ENCODE measurements at regions not wholly inside any gene's neighbourhood (a gene's known extent, or its start where the extent isn't known, plus 50 kb on each side); places are given as distances from the start of the nearest gene placed in this dataset.

GRCh38 chr12:23352670-23353069, 596.8 kb downstream of the SOX5 start:
- no peaks in the 10 kb centered on the region for H4K20me1 ChIP-seq (ENCODE audit: insufficient read depth, low read length)
- no peak overlapping the region for H3K4ac ChIP-seq (ENCODE audit: low read depth, low read length)
- POLR2A ChIA-PET (ENCODE audit: unreplicated experiment) = no interaction called here
- TF ChIP-seq CEBPB (IDR thresholded peaks at IDR 0.05; ENCODE audit: low read depth, low read length) (no peak), MXI1 (IDR thresholded peaks at IDR 0.05; ENCODE audit: borderline replicate concordance, low read depth, low read length) (no peak), FOS (IDR thresholded peaks at IDR 0.05; ENCODE audit: low read depth, low read length) (no peak), CTCF (conservative IDR thresholded peaks at IDR 0.05; ENCODE audit: low read depth, low read length) (no peak), CHD1 (IDR thresholded peaks at IDR 0.05; ENCODE audit: low read depth, low read length) (no peak), SMC3 (IDR thresholded peaks at IDR 0.05; ENCODE audit: low read depth, low read length) (no peak), RAD21 (IDR thresholded peaks at IDR 0.05; ENCODE audit: low read length) (no peak)
- TF ChIP-seq, protein P1, sequence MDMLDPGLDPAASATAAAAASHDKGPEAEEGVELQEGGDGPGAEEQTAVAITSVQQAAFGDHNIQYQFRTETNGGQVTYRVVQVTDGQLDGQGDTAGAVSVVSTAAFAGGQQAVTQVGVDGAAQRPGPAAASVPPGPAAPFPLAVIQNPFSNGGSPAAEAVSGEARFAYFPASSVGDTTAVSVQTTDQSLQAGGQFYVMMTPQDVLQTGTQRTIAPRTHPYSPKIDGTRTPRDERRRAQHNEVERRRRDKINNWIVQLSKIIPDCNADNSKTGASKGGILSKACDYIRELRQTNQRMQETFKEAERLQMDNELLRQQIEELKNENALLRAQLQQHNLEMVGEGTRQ (IDR thresholded peaks at IDR 0.05; ENCODE audit: low read depth, low read length) = no peak
- TF ChIP-seq, protein P2, sequence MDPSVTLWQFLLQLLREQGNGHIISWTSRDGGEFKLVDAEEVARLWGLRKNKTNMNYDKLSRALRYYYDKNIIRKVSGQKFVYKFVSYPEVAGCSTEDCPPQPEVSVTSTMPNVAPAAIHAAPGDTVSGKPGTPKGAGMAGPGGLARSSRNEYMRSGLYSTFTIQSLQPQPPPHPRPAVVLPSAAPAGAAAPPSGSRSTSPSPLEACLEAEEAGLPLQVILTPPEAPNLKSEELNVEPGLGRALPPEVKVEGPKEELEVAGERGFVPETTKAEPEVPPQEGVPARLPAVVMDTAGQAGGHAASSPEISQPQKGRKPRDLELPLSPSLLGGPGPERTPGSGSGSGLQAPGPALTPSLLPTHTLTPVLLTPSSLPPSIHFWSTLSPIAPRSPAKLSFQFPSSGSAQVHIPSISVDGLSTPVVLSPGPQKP (IDR thresholded peaks at IDR 0.05; ENCODE audit: borderline replicate concordance, low read depth, low read length) = no peak
- WGBS, 2 experiments (ENCODE audit: extremely low coverage in 2 of 2, insufficient read length in 1 of 2) = no CpG with 5 or more reads among the region's 2 CpGs
- no peaks in the 10 kb centered on the region for H3K36me3 ChIP-seq (ENCODE audit: control insufficient read depth, insufficient read depth, low read length)
- H3K9ac ChIP-seq (ENCODE audit: low read depth, low read length) = no peak overlapping the region
- no peaks in the 10 kb centered on the region for H3K4me1 ChIP-seq (ENCODE audit: control insufficient read depth, insufficient read depth, low read length)
- H2AK9ac ChIP-seq (replicated peaks; ENCODE audit: low read depth, low read length, poor library complexity) = no peak overlapping the region
- no peak overlapping the region for H4K5ac ChIP-seq (ENCODE audit: low read depth, low read length)
- no TSS peak for BruUV-seq (replicated peaks)
- no peak overlapping the region for H3K56ac ChIP-seq (ENCODE audit: extremely low read depth, insufficient read depth, low read length)
- no peak overlapping the region for H3K27ac ChIP-seq (ENCODE audit: insufficient read depth, low read length)
- in situ Hi-C loops (cut with MboI; ENCODE audit: low sequenced_read_pairs) = no loop called here
- H2AK5ac ChIP-seq (ENCODE audit: low read depth, low read length) = no peak overlapping the region
- H2BK120ac ChIP-seq (ENCODE audit: low read depth, low read length) = no peak overlapping the region
- H3K79me1 ChIP-seq (ENCODE audit: low read depth in 1 of 2, low read length in 2 of 2) = no peaks in the 10 kb centered on the region
- H3K4me2 ChIP-seq (ENCODE audit: low read depth, low read length) = no peak overlapping the region
- H3K4me3 ChIP-seq (ENCODE audit: insufficient read depth, low read depth, low read length) = no peak overlapping the region
- no peak overlapping the region for H2AFZ ChIP-seq (replicated peaks; ENCODE audit: low read length, poor library complexity)
- no peak overlapping the region for H3K14ac ChIP-seq (replicated peaks; ENCODE audit: low read depth, low read length)
- no peak overlapping the region for H2BK15ac ChIP-seq (ENCODE audit: low read depth, low read length)
- H3K23ac ChIP-seq (ENCODE audit: low read depth, low read length) = no peak overlapping the region
- no peaks in the 10 kb centered on the region for H3K27me3 ChIP-seq (ENCODE audit: control insufficient read depth, insufficient read depth, low read length)
- intact Hi-C loops (cut with micrococcal nuclease) = no loop called here
- H4K8ac ChIP-seq (ENCODE audit: low read depth in 2 of 2, low read length in 2 of 2) = no peak overlapping the region
- no peak overlapping the region for H2BK20ac ChIP-seq (ENCODE audit: low read depth, low read length)
- no peak overlapping the region for H4K91ac ChIP-seq (ENCODE audit: insufficient read depth, low read depth, low read length)
- no peak for ATAC-seq (ENCODE audit: low read depth)
- H3K18ac ChIP-seq (ENCODE audit: low read depth, low read length) = no peak overlapping the region
- no peak for DNase-seq
- no peak overlapping the region for H2BK5ac ChIP-seq (ENCODE audit: low read depth, low read length, poor library complexity, severe bottlenecking)
- dilution Hi-C loops (cut with HindIII; ENCODE audit: low sequenced_read_pairs, unreplicated experiment) = no loop called here
- no peaks in the 10 kb centered on the region for H3K9me3 ChIP-seq (ENCODE audit: control insufficient read depth, insufficient read depth, low read length)
- no peaks in the 10 kb centered on the region for H3K9me1 ChIP-seq (ENCODE audit: insufficient read depth, low read length)
- CTCF ChIA-PET = no interaction called here
